Renal cortical epithelial cell (primary cell): ENCODE measurements at regions not wholly inside any gene's neighbourhood (a gene's known extent, or its start where the extent isn't known, plus 50 kb on each side); places are given as distances from the start of the nearest gene placed in this dataset.

Experiments used
- DNase-seq: peaks from one replicate; pipeline ENCODE4 v3.0.0-alpha.2; 2011; ENCODE audit warnings: low read depth

GRCh38 chr10:10110844-10111490, 906.7 kb upstream of the CELF2 start:
- no peak for DNase-seq

DNA sequence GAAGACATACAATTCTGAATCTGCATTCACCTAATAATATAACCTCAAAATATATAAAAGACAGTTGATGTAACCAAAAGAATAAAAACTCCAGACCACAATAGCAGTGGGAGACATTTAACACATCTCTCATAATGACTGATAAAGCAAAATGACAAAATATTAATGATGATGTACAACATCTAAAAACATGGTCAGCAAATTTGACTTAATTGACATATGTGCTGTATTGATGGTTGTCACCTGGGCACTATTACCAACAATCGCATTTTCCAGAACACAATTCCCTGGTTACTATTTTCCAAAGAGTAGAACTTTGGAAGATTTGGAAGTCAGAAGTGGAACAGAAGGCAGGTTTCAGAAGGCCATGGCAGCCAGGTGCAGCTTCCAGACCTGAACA, 899.5 kb upstream of the CELF2 start:
- no peak for DNase-seq

DNA sequence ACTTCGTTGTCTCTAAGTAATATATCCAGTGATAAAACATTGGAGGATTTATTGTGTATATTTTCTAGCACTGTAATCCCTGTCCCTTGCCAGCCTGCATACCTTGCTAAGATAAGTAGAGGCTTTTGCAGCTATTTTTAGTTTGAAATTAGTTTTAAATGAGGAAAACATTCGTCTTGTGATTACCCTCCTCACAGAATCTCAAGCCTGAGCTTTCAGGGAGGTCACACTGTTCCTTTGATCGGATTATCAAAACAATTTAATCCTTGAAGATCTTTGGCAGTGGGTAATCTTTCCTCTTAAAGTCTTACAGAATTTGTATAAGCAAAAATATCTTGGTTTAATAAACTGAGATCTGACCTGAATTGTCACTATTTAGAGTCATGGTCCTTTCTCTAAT, 897.0 kb upstream of the CELF2 start:
- DNase-seq: no peak

DNA sequence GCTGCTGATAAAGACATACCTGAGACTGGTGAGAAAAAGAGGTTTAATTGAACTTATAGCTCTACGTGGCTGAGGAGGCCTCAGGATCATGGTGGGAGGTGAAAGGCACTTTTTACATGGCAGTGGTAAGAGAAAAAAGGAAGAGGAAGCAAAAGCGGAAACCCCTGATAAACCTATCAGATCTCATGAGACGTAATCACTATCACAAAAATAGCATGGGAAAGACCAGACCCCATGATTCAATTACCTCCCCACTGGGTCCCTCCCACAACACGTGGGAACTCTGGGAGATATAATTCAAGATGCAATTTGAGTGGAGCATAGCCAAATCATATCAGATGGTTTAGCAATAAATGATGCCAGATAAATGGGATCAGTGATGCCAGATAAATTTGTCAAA, 892.0 kb upstream of the CELF2 start:
- DNase-seq: no peak

GRCh38 chr10:10126218-10126617, 891.5 kb upstream of the CELF2 start:
- DNase-seq: no peak

- DNase-seq: no peak
Measured at GRCh38 chr10:10128387-10128786, 889.3 kb upstream of the CELF2 start.

GRCh38 chr10:10130686-10131085, 887.0 kb upstream of the CELF2 start:
- DNase-seq: no peak

GRCh38 chr10:10132009-10132408, 885.7 kb upstream of the CELF2 start:
- no peak for DNase-seq

GRCh38 chr10:10133281-10133680, 884.4 kb upstream of the CELF2 start:
- no peak for DNase-seq

- no peak for DNase-seq
Measured at GRCh38 chr10:10138685-10139084, 879.0 kb upstream of the CELF2 start.

DNA sequence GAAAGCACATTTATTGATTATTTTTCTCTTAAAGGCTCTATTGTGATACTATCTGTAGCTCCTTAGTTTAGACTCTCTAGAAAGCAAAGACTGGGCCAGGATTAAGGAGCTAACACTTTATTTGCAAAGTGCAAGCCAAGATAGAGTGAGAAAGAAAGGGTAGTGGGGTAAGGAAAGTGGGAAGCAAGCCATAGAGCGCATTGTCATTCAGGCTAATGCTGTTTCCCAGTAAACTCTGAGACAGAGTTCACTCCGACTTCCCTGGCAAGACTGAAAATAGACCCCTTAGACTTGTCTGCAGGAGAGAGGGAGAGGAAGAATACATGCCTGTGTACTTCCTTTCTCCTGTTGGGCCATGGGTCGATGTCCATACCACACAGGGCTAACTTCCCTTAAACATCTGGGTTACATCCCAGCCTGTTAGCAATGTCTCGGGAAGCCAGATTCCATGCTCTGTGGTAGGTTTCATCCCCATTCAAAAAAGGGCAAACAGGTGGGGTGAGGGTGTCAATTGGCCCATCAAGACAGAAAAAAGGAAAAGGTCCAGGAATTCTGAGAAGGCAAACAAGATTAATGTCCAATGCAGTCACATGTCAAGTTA, 875.8 kb upstream of the CELF2 start:
- DNase-seq: no peak

DNA sequence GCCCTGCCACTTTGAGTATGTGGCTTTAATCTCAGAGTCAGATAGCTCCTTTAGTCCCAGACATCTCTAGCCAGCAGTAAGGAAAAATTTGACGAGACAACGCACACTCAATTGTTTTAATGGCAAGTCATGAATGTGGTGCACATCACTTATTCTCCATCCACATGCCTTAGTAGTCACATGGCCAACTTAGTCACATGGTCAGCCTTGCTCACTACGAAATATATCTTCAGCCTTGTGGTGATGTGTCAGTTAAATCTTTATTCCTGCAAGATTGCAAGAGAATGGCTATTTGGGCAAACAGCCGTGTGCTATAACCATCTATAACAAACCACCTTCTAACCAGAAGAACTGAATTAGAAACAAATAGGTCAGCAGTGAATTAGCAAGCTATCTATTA, 871.1 kb upstream of the CELF2 start:
- no peak for DNase-seq

GRCh38 chr10:10149899-10150298, 867.8 kb upstream of the CELF2 start:
- no peak for DNase-seq

DNA sequence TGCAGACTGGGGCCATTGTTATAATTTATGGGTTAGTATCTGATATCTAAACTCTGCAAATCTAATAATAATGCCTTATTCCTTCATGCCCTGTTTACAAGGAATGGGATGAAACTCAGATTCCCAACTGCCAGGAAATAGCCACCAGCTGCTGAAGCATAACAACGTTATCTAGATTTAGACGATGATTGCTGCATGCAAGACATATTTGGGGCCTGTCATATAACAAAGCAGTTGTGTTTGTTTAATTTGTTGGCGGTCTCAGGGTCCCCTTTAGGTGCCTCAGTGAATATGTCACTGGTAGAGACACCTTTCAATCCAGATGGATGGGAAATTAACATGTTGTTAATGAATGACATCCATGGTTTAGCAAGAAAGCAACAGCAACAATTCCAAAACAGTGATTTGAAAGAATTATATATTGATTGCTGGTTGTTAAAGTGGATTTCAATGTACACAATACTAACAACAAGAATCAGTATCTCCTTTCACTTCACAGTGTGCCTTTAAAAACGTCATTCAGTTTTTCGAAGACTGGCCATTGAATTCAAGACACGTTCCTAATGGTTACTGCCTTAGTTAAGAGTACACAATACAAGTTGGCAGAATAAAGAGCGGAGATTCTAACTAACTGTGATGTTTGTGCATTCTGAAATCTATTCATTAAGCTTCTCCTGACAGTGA, 860.6 kb upstream of the CELF2 start:
- DNase-seq: no peak

- DNase-seq: no peak
Measured at GRCh38 chr10:10160821-10161312, 856.8 kb upstream of the CELF2 start.

DNA sequence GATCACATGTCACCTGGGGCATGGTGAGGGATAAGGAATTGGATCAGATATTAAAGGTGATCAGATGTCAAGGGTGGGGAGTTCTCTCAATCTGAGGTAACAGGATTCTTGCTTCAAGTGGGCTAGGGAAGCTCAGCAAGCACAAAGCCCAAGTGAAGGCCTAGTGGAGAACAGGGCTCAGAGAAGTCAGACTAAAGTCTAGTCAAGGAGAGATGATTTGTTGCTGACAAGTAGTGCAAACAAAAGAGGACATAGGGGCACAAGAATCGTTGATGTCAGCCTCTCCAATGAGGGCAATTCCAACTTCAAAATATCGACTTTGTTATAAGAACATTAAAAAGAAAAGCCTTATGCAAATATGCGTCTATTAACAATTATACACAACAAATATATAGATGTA, 852.8 kb upstream of the CELF2 start:
- DNase-seq: no peak

DNA sequence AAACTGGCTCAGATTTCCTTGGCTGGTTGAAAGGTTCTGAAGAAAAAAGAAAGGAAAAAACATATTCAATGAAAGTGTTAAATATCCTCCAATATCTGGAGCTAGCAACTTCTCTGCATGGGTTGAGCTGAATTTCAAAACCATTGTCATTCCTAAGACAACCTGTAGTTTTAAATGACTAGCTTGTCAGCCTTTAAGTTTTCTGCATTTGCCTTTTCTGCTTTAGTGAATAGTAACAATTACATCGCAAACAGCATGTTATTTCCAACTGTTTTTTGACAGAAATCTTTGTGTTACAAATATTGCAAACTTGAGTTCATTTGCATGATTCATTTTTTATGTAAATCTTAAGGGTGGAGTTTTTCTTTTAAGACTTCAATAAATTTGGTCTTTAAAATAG, 852.3 kb upstream of the CELF2 start:
- DNase-seq: no peak

- DNase-seq: no peak
Measured at GRCh38 chr10:10178476-10178875, 839.2 kb upstream of the CELF2 start.

DNA sequence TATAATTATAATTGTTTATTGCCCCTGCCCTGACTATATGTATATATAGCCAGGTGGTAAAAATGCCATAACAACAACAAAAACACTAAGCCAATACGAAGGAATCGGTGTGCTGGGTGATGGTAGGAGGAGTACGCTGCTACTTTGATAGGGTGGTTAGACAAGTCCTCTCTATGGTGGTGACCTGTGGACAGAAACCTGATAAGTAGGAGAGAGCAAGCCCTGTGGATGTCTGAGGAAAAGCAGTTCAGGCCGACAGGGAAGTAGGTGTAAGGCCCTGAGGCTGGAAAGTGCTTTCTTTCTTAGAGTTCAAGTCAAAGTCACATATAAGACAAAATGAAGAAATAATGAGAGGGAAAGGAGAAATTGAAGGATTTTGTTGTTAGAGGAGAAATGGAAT, 823.8 kb upstream of the CELF2 start:
- DNase-seq: no peak

DNA sequence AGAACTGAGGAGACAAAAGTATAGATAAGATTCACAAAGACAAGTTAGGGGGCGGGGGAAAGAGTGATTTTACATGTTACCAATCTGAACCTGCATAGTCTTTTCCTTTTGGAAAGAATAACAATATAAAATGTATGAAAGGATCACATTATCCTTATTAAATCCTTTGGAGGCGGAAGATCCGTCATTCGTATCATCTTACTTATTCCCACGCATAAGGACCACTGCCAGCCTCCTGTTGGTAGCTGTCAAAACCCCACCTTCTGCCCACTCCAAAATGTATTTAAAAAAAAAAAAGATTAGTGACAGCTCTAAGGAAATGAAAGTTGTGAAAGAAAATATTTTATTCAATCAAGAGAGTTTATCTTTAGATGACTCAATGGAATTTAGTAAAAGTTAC, 821.0 kb upstream of the CELF2 start:
- DNase-seq: no peak

DNA sequence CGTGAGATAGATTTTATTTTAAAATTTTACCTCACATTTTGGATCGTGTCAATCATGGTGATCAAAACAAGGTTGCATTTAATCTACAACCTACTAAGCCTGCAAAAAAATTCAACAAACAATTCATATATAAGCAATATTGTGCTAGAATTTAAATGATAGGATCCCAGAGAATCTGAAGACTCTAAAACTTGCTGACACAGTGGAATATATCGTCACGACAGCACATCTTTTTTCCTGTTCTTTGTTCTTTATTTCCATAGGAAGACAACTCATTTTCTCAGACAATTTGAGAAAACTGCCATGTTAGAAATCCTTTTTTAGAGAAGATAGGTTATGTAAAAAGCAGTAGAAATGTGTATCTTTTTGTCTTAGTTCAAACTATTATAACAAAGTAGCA, 820.2 kb upstream of the CELF2 start:
- no peak for DNase-seq

GRCh38 chr10:10198363-10198762, 819.3 kb upstream of the CELF2 start:
- DNase-seq: no peak

DNA sequence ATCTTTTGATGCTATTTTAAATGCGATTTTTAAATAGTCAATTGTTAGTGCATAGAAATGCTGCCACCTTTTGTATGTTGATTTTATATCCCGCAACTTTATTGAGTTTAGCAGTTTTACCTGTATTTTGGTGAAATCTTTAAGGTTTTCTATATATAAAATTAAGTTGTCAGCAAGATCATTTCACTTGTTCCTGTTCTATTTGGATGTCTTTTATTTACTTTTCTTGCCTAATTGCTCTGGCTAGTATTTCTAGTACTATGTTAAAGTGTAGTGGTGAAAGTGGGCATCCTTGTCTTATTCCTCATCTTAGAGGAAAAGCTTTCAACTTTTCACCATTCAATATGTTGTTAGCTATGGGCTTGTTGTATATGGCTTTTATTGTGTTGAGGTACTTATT, 813.3 kb upstream of the CELF2 start:
- DNase-seq: no peak
